ENCODE measurements at regions not wholly inside any gene's neighbourhood (a gene's known extent, or its start where the extent isn't known, plus 50 kb on each side); places are given as distances from the start of the nearest gene placed in this dataset.

DNA sequence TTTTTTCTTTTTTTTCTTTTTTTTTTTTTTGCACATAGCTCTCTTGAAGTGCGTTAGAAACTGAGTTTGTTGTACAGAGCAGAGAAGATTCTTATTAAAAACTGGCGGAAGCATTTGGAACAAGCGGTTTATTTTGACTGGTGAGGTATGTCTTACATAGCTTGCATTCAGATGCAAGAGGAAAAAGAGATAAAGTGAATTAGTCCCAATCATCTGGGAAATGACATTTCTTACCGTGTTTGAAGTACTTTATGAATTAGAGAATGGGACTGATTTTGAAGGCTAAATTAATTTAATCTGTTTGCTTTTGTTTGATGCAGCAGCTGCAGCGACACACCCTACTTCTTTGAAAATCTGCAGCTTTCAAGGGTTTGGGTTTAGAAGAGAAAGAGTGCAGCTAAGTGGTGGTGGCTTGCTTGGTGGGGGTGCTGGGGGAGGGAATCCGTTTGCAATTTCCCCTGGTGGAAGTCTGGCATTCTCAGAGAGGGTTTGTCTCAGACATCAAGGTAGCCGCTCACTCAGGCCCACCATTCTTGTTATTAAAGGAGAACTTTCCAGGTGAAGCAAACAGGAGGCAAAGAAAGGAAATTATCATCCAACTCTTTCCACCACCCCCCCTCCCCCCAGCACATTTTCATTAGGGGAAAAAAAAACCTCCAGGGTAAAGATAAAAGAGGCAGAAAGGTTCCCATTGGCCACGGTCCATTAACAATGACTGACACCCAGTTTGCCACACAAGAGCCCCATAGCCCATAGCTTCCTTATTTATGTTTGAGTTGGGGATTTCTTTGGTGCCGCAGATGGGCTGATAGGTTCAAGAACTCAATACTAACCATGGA lies 231.7 kb downstream of the SKIDA1 start:
- in situ Hi-C loops (cut with HindIII; ENCODE audit: low sequenced_read_pairs) = no loop called here

DNA sequence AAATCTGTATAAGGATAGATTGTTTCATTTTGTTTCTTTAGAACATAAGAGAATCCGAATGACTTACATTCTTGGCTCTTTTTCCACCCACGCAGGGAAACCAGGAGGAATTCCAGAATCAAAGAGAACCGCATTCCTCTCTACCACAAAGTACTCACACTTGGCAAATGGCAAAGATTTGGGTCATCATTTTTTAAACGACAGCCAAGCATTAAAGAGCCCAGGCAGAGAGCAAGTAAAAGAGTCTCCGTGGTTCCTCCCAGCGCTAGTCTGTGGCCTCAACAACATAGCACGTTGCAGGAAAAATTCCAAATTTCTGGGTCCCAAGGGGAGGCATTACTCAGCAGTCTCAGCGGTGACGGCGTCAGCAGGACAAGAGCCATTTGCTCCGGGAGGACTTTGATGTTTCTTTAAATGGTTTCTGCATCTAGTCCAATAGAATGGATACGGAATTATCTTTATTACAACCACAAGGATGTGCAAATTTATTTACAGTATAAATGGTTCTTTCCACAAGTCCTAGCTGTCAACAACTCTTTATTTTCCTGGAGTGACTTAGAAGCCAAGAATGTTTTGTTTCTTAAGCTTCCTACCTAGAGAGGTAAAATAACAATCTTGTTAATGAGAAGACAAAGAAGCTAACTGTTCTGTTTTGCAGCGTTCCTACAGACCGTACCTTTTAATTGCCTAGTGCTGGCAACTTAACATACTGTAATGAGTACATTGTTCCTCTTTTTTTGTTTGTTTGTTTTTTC lies 232.5 kb downstream of the SKIDA1 start:
- in situ Hi-C loops (cut with HindIII; ENCODE audit: low sequenced_read_pairs) = no loop called here

DNA sequence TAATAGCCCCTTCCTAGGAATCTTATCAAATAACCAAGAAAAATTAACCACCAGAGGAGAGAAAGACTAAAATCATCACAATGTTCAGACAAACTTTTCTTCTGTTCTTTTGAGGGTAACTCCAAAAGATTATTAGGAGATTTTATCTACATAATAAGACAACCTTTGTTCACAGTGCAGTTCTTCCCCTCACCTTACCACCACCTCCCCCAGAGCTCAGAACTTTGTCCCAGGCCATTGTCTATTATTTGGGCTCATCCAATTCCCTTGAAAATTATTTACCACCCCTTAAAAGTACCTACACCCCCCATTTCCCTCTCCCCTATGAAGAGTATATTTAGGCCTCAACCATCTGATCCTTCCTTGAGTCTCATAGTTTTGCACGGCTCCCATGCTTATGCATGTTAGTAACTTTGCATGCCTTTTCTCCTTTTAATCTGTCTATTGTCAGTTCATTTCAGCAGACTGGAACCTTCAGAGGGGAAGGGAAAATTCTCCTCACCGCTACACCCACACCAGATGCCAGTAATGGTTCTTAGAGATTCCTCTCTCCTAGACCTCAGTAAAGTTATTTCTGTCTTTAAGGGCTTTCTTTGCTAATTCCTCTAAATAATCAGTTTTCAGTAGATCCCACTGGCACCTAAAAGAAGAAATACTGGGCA lies 234.9 kb downstream of the SKIDA1 start:
- in situ Hi-C loops (cut with HindIII; ENCODE audit: low sequenced_read_pairs) = no loop called here

DNA sequence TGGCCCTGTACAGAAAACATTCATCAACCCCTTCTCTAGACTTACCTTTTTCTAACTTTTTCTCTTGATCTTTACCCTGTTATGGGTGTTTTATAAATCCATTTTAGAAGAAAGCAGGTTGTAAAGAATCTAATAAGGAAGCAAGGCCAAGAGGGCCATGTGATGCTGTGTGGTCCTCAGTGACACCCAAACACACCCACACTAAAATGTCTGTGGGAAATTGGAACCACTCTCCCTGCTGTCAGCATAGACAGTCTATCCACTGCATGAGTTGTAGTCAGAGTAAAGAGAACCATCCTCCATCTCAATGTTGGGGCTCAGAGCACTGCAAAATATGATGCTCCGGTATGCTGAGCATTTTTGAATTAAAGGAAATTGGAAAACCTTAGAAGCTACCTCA lies 235.5 kb downstream of the SKIDA1 start:
- in situ Hi-C loops (cut with HindIII; ENCODE audit: low sequenced_read_pairs) = no loop called here

DNA sequence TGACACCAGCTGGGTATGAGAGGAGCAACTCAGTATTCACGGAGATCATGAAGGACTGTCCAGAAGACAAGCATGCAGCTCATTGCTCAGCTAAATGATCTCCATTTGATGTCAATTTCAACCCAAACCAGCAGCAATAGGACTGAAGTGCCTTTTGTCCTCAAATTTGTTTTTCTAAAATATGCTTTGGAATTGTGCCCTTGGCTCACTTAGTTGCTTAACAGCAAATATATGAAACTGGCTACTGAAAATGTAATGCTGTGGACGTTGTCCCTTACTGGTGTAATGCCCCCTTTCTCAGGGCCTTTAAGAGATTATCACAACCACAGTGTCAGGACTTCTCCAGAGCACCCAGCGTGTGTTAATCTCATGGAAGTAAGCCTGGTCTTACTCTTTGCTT lies 236.2 kb downstream of the SKIDA1 start:
- in situ Hi-C loops (cut with HindIII; ENCODE audit: low sequenced_read_pairs) = no loop called here

DNA sequence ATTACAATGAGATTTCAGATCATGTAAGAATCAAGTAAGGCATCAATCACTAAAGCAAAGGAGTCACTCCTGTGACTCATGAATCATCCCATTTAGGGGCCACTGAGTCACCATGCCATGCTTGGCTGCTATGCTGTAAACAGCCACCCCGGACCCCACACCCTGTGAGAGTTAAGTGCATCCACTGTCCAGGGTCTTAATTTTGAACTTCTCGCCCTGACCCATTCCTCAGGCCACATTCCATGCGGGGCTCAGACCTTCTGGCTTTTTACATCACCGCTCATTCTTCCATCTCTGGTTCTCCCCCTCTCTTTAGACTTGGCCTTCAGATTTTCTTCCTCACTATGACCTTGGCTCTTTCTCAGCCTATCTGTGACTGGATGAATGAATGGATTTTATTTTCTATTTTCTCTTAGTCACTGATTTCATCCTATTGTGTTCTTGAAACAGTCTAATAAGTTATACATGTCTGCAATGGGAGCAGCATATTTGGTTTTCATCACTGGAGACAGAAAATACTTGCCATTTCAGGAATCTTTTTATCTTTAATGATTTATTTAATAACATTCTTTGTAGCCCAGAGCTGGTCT lies 239.6 kb downstream of the SKIDA1 start:
- in situ Hi-C loops (cut with HindIII; ENCODE audit: low sequenced_read_pairs) = no loop called here

DNA sequence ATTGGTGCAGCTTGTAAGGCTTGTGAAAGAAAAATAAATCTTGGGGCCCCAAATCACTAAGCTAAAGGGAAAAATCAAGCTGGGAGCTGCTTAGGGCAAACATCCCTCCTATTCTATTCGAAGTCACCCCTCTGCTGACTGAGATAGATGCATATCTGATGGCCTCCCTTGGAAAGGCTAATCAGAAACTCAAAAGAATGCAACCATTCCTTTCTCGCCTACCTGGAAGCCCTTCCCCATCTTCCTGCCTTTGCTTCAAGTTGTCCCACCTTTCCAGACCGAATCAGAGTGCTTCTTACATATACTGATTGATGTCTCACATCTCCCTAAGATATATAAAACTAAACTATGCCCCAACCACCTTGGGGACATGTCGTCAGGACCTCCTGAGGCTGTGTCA lies 240.3 kb downstream of the SKIDA1 start:
- in situ Hi-C loops (cut with HindIII; ENCODE audit: low sequenced_read_pairs) = no loop called here

DNA sequence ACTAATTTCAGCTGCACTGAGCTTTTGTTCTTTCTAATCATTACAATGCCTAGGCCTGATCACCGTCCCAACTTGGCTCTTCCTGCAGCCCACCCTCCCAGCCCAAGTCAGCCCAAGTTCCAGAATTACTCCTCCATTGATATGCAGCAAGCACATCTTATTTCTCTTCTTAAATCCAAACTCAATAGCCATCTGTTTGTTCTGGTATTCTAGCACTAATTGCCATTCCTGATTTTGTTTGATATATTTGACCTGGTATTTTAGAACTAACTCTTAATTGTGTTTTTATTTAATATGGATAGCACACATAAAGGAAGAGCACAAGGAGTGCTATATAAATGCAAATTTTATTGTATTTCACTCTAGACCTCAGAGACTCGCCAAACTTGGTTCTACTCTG lies 241.2 kb downstream of the SKIDA1 start:
- in situ Hi-C loops (cut with HindIII; ENCODE audit: low sequenced_read_pairs) = loop anchor here (5.0 kb wide), 1 partner anchor 58 kb away; no protein-coding TSS in a partner anchor

DNA sequence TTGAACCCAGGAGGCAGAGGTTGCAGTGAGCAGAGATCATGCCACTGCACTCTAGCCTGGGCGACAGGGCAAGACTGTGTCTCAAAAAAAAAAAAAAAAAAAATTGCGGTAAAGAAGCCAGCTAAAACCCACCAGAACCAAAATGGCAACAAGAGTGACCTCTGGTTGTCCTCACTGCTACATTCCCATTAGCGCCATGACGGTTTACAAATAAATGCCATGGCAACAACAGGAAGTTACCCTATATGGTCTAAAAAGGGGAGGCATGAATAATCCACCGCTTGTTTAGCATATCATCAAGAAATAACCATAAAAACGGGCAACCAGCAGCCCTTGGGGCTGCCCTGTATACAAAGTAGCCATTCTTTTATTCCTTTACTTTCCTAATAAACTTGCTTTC lies 242.4 kb downstream of the SKIDA1 start:
- in situ Hi-C loops (cut with HindIII; ENCODE audit: low sequenced_read_pairs) = loop anchor here (5.0 kb wide), 1 partner anchor 59 kb away; no protein-coding TSS in a partner anchor

DNA sequence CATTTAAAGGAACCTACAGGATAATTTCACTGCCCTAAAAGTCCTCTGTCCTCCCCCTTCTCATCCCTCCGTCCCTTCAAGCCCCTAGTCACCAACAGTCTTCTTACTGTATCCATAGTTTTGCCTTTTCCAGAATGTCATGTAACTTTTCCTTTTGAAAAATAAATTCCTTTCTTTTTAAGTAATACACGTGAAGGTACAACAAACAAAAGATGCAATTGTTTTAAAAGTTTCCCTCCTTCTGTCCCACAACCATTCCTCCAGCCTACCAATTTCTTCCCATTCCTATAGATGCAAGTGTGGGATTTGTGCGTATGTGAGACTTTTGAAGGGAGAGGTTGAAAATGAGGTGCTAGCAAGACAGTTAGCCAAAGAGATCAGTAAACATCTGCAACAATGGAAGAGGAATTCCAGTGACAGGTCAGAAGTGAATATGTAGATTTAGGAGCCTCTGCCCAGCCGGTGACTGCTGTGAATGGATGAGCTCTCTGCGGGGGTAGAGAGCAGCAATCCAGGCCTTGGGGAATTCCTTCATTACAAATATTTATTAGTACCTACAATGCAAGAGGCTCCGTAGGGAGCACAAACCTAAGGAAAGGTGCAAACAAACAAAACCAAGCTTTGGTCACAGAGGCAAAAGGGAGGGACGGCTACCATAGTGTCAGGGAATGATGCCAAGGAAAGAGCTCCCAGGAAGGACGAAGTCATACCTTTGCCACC lies 243.6 kb downstream of the SKIDA1 start:
- in situ Hi-C loops (cut with HindIII; ENCODE audit: low sequenced_read_pairs) = loop anchor here (5.0 kb wide), 1 partner anchor 60 kb away; no protein-coding TSS in a partner anchor

DNA sequence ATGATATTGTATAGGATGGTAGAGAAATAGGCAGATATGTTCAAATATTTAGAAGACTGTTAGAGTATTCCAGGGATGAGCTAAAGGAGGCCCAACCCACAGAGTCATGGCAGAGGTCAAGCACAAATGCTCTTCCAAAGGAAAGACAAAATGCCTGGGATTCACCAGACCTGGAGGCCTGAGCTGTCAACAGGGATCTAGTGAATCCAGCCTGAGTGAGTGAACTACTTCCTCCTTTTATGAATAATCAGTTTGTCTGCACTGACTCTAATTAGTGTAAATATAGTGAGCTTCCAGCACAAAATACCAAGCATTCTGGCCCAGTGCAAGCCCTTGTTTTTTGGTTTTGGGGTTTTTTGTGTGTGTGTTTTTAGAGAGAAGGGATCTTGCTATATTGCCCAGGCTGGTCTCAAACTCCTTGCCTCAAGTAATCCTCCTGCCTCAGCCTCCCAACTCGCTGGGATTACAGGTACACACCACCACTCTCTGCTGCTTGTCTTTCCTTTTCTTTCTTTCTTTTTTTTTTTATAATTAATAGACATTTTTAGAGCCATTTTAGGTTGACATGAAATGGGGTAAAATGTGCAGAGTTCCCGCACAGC lies 244.4 kb downstream of the SKIDA1 start:
- in situ Hi-C loops (cut with HindIII; ENCODE audit: low sequenced_read_pairs) = loop anchor here (5.0 kb wide), 1 partner anchor 61 kb away; no protein-coding TSS in a partner anchor

DNA sequence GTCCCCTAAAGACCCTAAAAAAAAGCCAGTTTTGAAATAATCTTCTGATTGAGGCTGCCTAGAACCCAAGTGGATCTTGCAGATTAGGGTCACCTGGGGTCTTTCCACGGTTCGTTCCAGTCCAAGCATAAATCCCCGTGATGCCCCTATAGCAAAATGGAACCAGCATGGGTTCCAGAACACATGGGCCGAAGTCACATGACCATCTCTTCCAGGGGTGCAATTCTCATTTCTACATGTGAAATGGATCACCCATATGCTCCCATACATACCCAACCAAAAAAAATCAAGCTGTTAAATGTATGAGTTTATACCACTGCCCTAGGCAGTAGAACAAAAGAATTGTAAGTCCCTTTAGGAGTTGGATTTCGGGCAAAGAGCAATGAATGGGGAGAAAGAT lies 245.4 kb downstream of the SKIDA1 start:
- in situ Hi-C loops (cut with HindIII; ENCODE audit: low sequenced_read_pairs) = loop anchor here (5.0 kb wide), 1 partner anchor 62 kb away; no protein-coding TSS in a partner anchor

DNA sequence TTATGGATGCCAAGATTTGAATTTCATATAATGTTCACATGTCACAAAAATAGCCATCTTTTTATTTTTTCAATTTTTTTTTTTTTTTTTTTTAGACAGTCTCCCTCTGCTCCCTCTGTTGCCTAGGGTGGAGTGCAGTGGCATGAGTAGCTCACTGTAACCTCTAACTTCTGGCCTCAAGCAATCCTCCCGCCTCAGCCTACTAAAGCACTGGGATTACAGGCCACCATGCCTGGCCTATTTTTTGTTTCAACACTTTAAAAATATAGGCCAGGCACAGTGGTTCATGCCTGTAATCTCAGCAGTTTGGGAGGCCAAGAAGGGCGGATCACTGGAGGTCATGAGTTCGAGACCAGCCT lies 246.3 kb downstream of the SKIDA1 start:
- in situ Hi-C loops (cut with HindIII; ENCODE audit: low sequenced_read_pairs) = no loop called here

DNA sequence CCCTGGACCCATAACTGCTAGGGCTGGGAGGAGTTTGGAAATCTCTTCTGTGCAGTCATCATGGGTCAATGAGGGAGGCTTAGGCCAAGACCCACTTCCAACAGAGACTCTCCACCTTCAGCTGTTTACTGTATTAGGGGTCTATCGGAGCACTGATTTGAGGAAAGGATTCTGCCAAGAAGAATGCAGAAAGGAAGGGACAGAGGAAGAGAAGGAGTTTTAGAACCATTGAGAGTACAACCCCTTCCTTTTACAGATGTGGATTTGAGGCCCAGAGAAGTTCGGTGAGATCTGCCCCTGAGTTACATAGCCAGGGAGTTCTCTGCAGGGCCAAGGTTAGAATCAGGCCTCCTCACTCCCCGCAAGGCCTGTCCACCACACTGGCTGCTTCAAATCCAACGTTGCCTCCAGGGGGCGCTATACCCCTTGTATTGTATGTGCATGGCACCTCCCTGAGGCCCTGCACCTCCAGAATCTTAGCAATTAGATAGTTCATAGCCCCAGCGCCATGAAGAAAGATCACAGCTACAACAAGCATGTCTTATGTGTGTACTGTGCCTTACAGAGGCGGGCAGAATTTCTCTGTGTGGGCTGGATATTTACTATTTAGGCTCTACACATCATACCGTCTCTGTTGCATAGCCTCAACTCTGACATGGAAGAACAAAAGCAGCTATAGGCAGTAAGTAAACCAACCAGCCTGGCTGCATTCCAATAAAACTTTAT lies 246.8 kb downstream of the SKIDA1 start:
- in situ Hi-C loops (cut with HindIII; ENCODE audit: low sequenced_read_pairs) = no loop called here

DNA sequence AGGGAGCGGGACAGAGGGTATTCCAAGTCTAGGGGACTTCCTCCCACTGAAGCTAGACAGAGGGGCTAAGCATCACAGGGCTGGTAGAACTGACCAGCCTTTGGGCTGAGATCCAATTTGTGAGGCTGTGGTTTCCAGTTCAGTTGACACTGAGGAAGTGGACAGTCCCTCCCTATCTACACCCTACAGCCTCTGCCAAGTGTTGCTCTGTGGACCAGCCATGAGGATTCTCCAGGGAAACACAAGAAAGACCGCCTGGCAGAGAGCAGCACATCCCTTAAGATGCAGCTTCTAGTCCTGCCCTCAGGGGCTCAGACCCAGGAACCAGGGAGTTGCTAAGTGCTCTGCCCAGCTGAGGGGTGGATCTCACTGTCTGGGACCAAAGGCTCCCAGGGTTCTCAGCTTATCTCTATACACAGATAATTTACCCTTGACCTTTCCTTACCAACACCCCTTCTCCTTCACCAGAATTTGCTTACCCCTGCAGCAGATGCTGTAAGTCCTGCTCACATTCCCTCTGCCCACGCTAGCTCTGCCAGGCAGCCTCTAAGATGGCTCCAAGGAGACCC lies 252.0 kb downstream of the SKIDA1 start:
- in situ Hi-C loops (cut with HindIII; ENCODE audit: low sequenced_read_pairs) = no loop called here

DNA sequence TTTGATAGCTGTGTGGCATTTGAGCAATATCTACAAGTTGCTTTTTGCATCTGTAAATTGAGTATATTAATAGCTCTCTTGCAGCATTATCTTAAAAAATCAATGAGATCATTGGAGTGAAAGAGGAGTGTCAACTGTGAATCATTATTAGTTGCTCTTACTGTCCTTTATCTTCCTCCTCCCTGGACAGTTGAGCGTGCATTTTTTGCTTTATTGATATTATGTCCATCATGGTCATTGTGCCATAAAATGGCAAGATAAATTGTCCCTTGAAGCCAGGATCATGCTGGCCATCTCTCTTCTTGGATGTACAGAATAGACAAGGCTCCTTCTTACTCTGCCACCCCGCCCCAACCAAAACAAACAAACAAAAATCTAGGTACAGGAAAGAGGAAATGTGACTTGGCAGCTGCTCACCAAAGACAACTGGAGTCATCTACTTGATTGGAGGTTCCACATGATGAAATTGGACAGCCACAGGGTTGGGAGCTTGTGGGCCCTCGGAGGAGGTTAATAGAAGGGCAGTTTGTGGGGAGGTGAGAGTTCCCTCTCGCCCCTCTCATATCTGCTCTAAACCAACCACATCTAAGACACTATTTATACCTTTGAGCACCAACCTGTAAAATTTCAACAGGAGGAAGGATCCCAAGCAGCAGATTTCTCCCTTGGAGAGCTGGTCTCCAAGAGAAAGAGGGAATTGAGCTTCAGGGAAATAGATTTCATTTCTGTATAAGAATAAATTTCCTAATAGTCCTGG lies 252.7 kb downstream of the SKIDA1 start:
- in situ Hi-C loops (cut with HindIII; ENCODE audit: low sequenced_read_pairs) = no loop called here

DNA sequence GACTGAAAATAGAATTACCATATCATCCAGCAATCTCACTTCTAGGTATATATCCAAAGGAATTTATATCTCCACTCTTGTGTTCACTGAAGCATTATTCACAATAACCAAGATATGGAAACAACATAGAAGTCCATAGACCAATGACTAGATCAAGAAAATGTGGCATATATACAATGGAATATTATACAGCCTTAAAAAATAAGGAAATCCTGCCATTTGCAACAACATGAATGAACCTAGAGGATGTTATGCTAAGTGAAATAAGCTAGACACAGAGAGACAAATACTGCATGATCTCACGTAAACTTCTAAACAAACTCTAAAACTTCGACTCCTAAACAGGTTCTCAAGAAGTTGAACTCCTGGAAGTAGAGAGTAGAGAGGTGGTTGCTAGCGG lies 254.5 kb downstream of the SKIDA1 start:
- in situ Hi-C loops (cut with HindIII; ENCODE audit: low sequenced_read_pairs) = no loop called here

DNA sequence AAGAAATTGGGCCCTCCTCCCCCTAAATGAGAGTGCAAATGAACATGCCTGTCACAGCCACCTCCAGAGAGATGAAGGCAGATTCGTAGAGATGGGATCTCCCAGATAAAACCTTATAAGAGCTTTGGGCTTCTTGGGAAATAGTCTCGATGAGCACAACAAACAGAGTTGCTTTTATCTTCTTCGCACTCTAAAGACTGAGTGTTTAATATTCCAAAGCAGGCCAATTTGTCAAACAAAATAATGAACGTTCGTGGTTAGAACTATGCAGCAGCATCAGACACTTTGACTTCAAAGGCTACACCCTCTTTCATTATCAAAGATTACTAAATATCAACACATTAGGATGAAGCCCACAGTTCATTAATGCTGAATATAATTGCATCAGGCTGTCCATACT lies 256.2 kb downstream of the SKIDA1 start:
- in situ Hi-C loops (cut with HindIII; ENCODE audit: low sequenced_read_pairs) = no loop called here

Data from DLD1 (cell line).